Fibroblast of lung (primary cell): ENCODE measurements at regions not wholly inside any gene's neighbourhood (a gene's known extent, or its start where the extent isn't known, plus 50 kb on each side); places are given as distances from the start of the nearest gene placed in this dataset.

Experiments used
- CTCF ChIP-seq, 2 donors: IDR thresholded peaks in 1 of 2; conservative IDR thresholded peaks in 1 of 2; 1 replicate in 1 of 2; 2 replicates in 1 of 2; pipeline ENCODE4 v1.5.1; 2011 to 2012; ENCODE audit warnings: low read length in 2 of 2, control low read depth in 1 of 2, inconsistent platforms in 1 of 2, low read depth in 1 of 2, mild to moderate bottlenecking in 1 of 2
- EZH2 ChIP-seq: IDR thresholded peaks from 2 replicates; pipeline ENCODE4 v1.5.1; 2012; ENCODE audit warnings: low read length, control low read depth, mild to moderate bottlenecking; ENCODE audit errors: missing control alignments

DNA sequence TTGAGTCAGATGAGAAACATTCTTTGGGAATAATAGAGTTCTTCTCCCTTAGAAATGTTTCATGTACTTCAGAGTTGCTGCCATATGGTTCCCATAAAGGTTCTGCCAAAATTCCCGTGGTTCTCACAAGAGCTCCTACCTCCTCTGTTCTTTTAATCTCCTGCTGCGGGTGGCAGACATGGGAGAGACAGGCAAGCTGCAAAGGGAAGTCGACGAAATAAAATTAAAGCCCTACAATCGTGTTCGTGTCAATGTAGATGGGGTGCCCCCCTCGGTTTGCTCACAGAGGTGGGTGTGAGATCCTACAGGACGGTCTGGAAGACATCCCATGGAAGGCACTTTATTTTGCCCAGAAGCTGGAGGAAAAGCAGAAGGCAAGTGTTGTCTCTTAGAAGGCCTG lies 276.0 kb downstream of the RWDD3 start:
- TF ChIP-seq CTCF (conservative IDR thresholded peaks at IDR 0.05 in 1 of 2, IDR thresholded peaks at IDR 0.05 in 1 of 2; ENCODE audit: low read depth in 1 of 2, low read length in 2 of 2) (no peak), EZH2 (no peak)
